ENCODE measurements at regions not wholly inside any gene's neighbourhood (a gene's known extent, or its start where the extent isn't known, plus 50 kb on each side); places are given as distances from the start of the nearest gene placed in this dataset.

GRCh38 chr15:91741986-91742385 lies 111.5 kb upstream of the SLCO3A1 start:
- H3K4me1 ChIP-seq (ENCODE audit: insufficient read depth, low read length) = no peaks in the 10 kb centered on the region
- no peak overlapping the region for H2AFZ ChIP-seq (ENCODE audit: low read length)
- H3K9me3 ChIP-seq (ENCODE audit: low read depth, low read length) = no peaks in the 10 kb centered on the region
- H3K36me3 ChIP-seq (ENCODE audit: insufficient read depth, low read length) = no peaks in the 10 kb centered on the region
- H3K4me3 ChIP-seq (ENCODE audit: insufficient read depth, low read length) = no peak overlapping the region
- H4K20me1 ChIP-seq (ENCODE audit: insufficient read depth, low read length) = no peaks in the 10 kb centered on the region
- no peak for DNase-seq (ENCODE audit: insufficient read length, low spot score, missing footprints)
- no peaks in the 10 kb centered on the region for H3K79me2 ChIP-seq (ENCODE audit: insufficient read depth, low read length)
- no peaks in the 10 kb centered on the region for H3K27me3 ChIP-seq (ENCODE audit: insufficient read depth, low read length)
- TF ChIP-seq, protein P1, sequence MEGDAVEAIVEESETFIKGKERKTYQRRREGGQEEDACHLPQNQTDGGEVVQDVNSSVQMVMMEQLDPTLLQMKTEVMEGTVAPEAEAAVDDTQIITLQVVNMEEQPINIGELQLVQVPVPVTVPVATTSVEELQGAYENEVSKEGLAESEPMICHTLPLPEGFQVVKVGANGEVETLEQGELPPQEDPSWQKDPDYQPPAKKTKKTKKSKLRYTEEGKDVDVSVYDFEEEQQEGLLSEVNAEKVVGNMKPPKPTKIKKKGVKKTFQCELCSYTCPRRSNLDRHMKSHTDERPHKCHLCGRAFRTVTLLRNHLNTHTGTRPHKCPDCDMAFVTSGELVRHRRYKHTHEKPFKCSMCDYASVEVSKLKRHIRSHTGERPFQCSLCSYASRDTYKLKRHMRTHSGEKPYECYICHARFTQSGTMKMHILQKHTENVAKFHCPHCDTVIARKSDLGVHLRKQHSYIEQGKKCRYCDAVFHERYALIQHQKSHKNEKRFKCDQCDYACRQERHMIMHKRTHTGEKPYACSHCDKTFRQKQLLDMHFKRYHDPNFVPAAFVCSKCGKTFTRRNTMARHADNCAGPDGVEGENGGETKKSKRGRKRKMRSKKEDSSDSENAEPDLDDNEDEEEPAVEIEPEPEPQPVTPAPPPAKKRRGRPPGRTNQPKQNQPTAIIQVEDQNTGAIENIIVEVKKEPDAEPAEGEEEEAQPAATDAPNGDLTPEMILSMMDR (IDR thresholded peaks at IDR 0.05; ENCODE audit: extremely low read depth, low read depth, low read length) = no peak
- no peak overlapping the region for H3K4me2 ChIP-seq (ENCODE audit: insufficient read depth, low read length)
- no peak overlapping the region for H3K27ac ChIP-seq (ENCODE audit: low read depth, low read length)

DNA sequence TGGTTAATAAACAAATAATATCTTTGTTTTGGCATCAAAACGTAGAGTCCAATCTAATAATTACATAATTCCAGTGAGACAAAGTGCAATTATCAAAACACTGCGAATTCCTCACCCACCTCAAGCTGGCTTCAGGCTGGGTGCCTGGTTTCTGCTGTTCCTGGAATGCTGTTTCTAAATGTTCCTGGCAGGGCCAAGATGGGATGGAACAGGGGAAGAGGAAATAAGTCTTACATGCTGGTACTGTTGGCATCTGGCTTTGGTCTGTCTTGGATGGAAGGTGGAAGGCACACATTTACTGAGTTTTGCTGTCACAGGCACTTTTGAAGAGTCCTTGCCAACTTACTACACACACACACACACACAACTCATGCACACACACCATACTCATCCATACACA lies 101.9 kb upstream of the SLCO3A1 start:
- no peaks in the 10 kb centered on the region for H4K20me1 ChIP-seq (ENCODE audit: insufficient read depth, low read length)
- no peaks in the 10 kb centered on the region for H3K36me3 ChIP-seq (ENCODE audit: insufficient read depth, low read length)

GRCh38 chr15:91752081-91752785 lies 101.3 kb upstream of the SLCO3A1 start:
- no peaks in the 10 kb centered on the region for H3K9me3 ChIP-seq (ENCODE audit: low read depth, low read length)
- H4K20me1 ChIP-seq (ENCODE audit: insufficient read depth, low read length) = no peaks in the 10 kb centered on the region
- no peak overlapping the region for H3K4me3 ChIP-seq (ENCODE audit: insufficient read depth, low read length)
- H3K79me2 ChIP-seq (ENCODE audit: insufficient read depth, low read length) = no peaks in the 10 kb centered on the region
- H3K4me2 ChIP-seq (ENCODE audit: insufficient read depth, low read length) = no peak overlapping the region
- H3K27ac ChIP-seq (ENCODE audit: low read depth, low read length) = no peak overlapping the region
- H2AFZ ChIP-seq (ENCODE audit: low read length) = no peak overlapping the region
- H3K36me3 ChIP-seq (ENCODE audit: insufficient read depth, low read length) = no peaks in the 10 kb centered on the region
- DNase-seq (ENCODE audit: insufficient read length, low spot score, missing footprints) = no peak
- no peaks in the 10 kb centered on the region for H3K27me3 ChIP-seq (ENCODE audit: insufficient read depth, low read length)
- no peaks in the 10 kb centered on the region for H3K4me1 ChIP-seq (ENCODE audit: insufficient read depth, low read length)
- TF ChIP-seq, protein P1 (IDR thresholded peaks at IDR 0.05; ENCODE audit: extremely low read depth, low read depth, low read length) = no peak

More for the DNA sequence above, 101.9 kb upstream of the SLCO3A1 start:
- Histone ChIP-seq H2AFZ (ENCODE audit: low read length) (no peak overlapping the region), H3K4me1 (ENCODE audit: insufficient read depth, low read length) (no peaks in the 10 kb centered on the region), H3K4me2 (ENCODE audit: insufficient read depth, low read length) (no peak overlapping the region), H3K4me3 (ENCODE audit: insufficient read depth, low read length) (no peak overlapping the region), H3K27me3 (ENCODE audit: insufficient read depth, low read length) (no peaks in the 10 kb centered on the region), H3K79me2 (ENCODE audit: insufficient read depth, low read length) (no peaks in the 10 kb centered on the region), H3K9me3 (ENCODE audit: low read depth, low read length) (no peaks in the 10 kb centered on the region), H3K27ac (ENCODE audit: low read depth, low read length) (no peak overlapping the region)
- DNase-seq (ENCODE audit: insufficient read length, low spot score, missing footprints) = no peak
- TF ChIP-seq, protein P1 (IDR thresholded peaks at IDR 0.05; ENCODE audit: extremely low read depth, low read depth, low read length) = no peak

- Histone ChIP-seq H3K9me3 (ENCODE audit: low read depth, low read length) (no peaks in the 10 kb centered on the region), H3K36me3 (ENCODE audit: insufficient read depth, low read length) (no peaks in the 10 kb centered on the region), H4K20me1 (ENCODE audit: insufficient read depth, low read length) (no peaks in the 10 kb centered on the region), H3K4me3 (ENCODE audit: insufficient read depth, low read length) (no peak overlapping the region), H3K27ac (ENCODE audit: low read depth, low read length) (no peak overlapping the region), H2AFZ (ENCODE audit: low read length) (no peak overlapping the region), H3K4me2 (ENCODE audit: insufficient read depth, low read length) (no peak overlapping the region), H3K4me1 (ENCODE audit: insufficient read depth, low read length) (no peaks in the 10 kb centered on the region), H3K27me3 (ENCODE audit: insufficient read depth, low read length) (no peaks in the 10 kb centered on the region), H3K79me2 (ENCODE audit: insufficient read depth, low read length) (no peaks in the 10 kb centered on the region)
- TF ChIP-seq, protein P1 (IDR thresholded peaks at IDR 0.05; ENCODE audit: extremely low read depth, low read depth, low read length) = no peak
- no peak for DNase-seq (ENCODE audit: insufficient read length, low spot score, missing footprints)
Observed at GRCh38 chr15:91759560-91759959, 93.9 kb upstream of the SLCO3A1 start.
